Vagina (tissue), 2 donors: ENCODE measurements at regions not wholly inside any gene's neighbourhood (a gene's known extent, or its start where the extent isn't known, plus 50 kb on each side); places are given as distances from the start of the nearest gene placed in this dataset.

Experiments
- CTCF ChIP-seq, 3 experiments: fragments of 450-650 bp in 2 of 3; fragments of 200-600 bp in 1 of 3; sonication (generic) in 1 of 3; IDR thresholded peaks; one replicate each; pipeline ENCODE4 v1.5.1; 2017 to 2019; ENCODE audit warnings: antibody characterized with exemption in 3 of 3, mild to moderate bottlenecking in 2 of 3, moderate library complexity in 2 of 3
- POLR2AphosphoS5 ChIP-seq, 2 donors: sonication (generic); formaldehyde crosslinking; IDR thresholded peaks; one replicate each; pipeline ENCODE4 v1.9.0; 2017; ENCODE audit warnings: antibody characterized with exemption in 2 of 2, mild to moderate bottlenecking in 2 of 2, low read depth in 1 of 2; ENCODE audit not compliant: insufficient read depth in 1 of 2

DNA sequence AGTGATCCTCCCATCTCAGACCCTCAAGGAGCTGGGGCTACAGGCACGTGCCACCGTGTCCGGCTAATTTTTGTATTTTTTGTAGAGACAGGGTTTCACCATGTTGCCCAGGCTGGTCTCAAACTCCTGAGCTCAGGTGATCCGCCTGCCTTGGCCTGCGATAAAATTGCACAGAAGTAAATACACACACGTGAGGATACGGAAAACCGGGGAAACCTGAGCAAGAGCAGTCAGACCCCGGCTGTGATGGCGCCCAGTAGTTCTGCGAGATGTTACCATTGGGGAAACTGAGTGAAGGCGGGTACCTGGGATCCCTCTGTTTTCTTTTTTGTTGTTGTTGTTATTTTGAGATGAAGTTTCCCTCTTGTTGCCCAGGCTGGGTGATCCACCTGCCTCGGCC is 114.9 kb downstream of the C9orf50 start:
- TF ChIP-seq POLR2AphosphoS5 (IDR thresholded peaks at IDR 0.05; ENCODE audit: insufficient read depth in 1 of 2, low read depth in 1 of 2) (no peak), CTCF (IDR thresholded peaks at IDR 0.05) (no peak)
